Heart left ventricle (tissue), 13 donors: ENCODE measurements at regions not wholly inside any gene's neighbourhood (a gene's known extent, or its start where the extent isn't known, plus 50 kb on each side); places are given as distances from the start of the nearest gene placed in this dataset.

Source experiments
- CTCF ChIP-seq, 12 donors: fragments of 200-600 bp; sonication (generic) in 4 of 12; IDR thresholded peaks; one replicate each; pipeline versions ENCODE4 v1.5.0 to v1.8.0; 2018 to 2022; ENCODE audit warnings: antibody characterized with exemption in 12 of 12, mild to moderate bottlenecking in 5 of 12
- POLR2A ChIP-seq, 2 donors: fragments of 450-650 bp; IDR thresholded peaks; one replicate each; pipeline ENCODE4 v1.6.1; 2017; ENCODE audit warnings: antibody characterized with exemption in 2 of 2, mild to moderate bottlenecking in 2 of 2, moderate library complexity in 2 of 2
- donor health status: ischemic (EF 13 %, LVEDD 7.1; RV severe dilation, severe dysfunction).
- donor health status: DM: no; HTN: yes; CAD: no.
- donor health status: DM: no; HTN: no; CAD: no.
- donor health status: ischemic (EF 25% LVEDD 6.9; RV normal size, moderate dysfunction).
- donor health status: ischemic (EF 25% LVEDD 5.7; RV mildly dilated, moderate dysfunction).
- donor health status: ischemic (EF 35%, LVEDD 5.7; RV mildly dilated, moderate dysfunction).
- donor health status: nonischemic (EF 11% LVEDD 7.7; RV severe dilation, severe dysfunction).
- donor health status: DM: yes; HTN: yes; CAD: no.
- donor health status: PGD.
- donor health status: ischemic (EF 29% LVEDD 5.4; RV normal size, mild dysfunction).
- donor health status: nonischemic (EF 23%, LVEDD 6.1; RV moderate dilation, normal function).

- TF ChIP-seq POLR2A (IDR thresholded peaks at IDR 0.05), result no peak
- no peak for TF ChIP-seq CTCF (IDR thresholded peaks at IDR 0.05)
These were observed 469.3 kb downstream of the METTL4 start for GRCh38 chr18:2102022-2102421.
